Breast epithelium (tissue), 3 donors: ENCODE measurements at regions not wholly inside any gene's neighbourhood (a gene's known extent, or its start where the extent isn't known, plus 50 kb on each side); places are given as distances from the start of the nearest gene placed in this dataset.

Source experiments
- CTCF ChIP-seq, 3 donors: fragments of 450-650 bp; IDR thresholded peaks; one replicate each; pipeline ENCODE4 v1.5.1; 2016 to 2017; ENCODE audit warnings: antibody characterized with exemption in 3 of 3, mild to moderate bottlenecking in 3 of 3, moderate library complexity in 3 of 3
- POLR2AphosphoS5 ChIP-seq, 3 donors: sonication (generic); formaldehyde crosslinking; IDR thresholded peaks; one replicate each; pipeline ENCODE4 v1.6.1; 2017; ENCODE audit warnings: antibody characterized with exemption in 3 of 3

DNA sequence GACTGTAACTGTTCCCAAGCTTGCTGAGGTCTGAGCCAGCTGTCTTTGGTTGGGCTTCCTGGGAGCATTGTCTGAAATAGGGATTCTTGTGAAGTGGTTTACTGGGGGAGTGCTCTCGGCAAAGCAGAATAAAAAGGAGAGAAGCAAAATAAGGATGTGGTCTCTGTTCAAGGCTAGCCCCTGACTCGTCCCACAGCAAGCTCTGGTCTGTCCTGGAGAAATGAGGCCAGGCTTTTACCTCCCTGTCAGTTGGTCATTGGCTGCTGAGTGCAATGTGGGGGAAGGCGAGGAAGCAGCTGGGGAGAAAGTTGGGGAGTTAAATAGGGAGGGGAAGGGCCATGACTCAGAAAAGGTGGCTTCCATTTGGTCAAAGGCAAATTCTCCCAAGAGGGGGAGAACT is 303.9 kb upstream of the DUSP10 start:
- TF ChIP-seq CTCF (IDR thresholded peaks at IDR 0.05) = no peak
- no peak for TF ChIP-seq POLR2AphosphoS5 (IDR thresholded peaks at IDR 0.05)
